ENCODE measurements at regions not wholly inside any gene's neighbourhood (a gene's known extent, or its start where the extent isn't known, plus 50 kb on each side); places are given as distances from the start of the nearest gene placed in this dataset.

DNA sequence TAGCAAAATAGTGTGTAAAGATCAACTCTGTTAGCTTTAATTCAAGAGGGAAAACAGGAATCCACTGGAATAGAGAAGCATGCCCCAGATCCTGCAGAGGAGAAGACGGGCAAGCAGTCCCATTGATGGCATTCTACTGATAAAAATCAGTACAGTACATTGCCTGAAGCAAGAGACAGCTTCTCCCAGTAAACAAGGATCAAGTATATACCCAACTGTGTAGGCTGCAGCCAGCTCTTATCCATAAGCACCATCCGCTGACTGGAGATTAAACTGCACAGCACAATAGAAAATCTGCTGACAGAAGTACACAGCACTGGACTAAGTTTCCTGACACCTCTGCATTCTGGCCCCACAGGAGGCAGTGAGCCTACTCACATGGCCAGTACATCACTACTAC lies 110.1 kb downstream of the COX18 start:
- TF ChIP-seq ZFX (IDR thresholded peaks at IDR 0.05) (no peak), CTCF (conservative IDR thresholded peaks at IDR 0.05) (no peak; the same call in 1 of the 2 replicates)
- no peak overlapping the region for H3K27ac ChIP-seq

- no peak for TF ChIP-seq ZFX (IDR thresholded peaks at IDR 0.05)
- no peak for TF ChIP-seq CTCF (conservative IDR thresholded peaks at IDR 0.05)
- no peak overlapping the region for H3K27ac ChIP-seq
Measured at GRCh38 chr4:72954811-72955210, 114.7 kb downstream of the COX18 start.

GRCh38 chr4:72953571-72953970 lies 115.9 kb downstream of the COX18 start:
- TF ChIP-seq ZFX (IDR thresholded peaks at IDR 0.05) (no peak), CTCF (conservative IDR thresholded peaks at IDR 0.05) (no peak)
- H3K27ac ChIP-seq, result no peak overlapping the region

DNA sequence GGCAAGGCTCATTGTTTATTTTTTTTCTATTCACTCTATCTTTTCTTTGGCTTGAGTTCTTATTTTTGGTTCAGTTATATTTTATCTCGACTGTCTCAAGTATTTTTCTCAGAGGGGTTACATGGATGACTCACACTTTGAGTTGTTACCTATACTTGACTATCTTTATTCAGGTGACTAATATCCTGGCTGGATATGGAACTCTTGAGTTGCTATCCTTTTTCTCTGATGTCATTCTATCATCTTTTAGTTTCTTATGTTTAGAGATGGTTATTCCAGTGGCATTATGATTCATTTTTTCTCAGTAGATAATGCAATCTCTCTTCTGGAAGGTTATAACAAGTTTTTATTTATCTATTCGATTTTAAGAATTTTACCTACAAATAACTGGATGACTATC lies 117.9 kb downstream of the COX18 start:
- no peak overlapping the region for H3K27ac ChIP-seq

GRCh38 chr4:72951147-72951546 lies 118.4 kb downstream of the COX18 start:
- H3K27ac ChIP-seq, result no peak overlapping the region
- TF ChIP-seq ZFX (IDR thresholded peaks at IDR 0.05) (no peak), CTCF (conservative IDR thresholded peaks at IDR 0.05) (peak; percentile 30)

More for the DNA sequence above, 117.9 kb downstream of the COX18 start:
- TF ChIP-seq CTCF (conservative IDR thresholded peaks at IDR 0.05) (no peak), ZFX (IDR thresholded peaks at IDR 0.05) (no peak)

DNA sequence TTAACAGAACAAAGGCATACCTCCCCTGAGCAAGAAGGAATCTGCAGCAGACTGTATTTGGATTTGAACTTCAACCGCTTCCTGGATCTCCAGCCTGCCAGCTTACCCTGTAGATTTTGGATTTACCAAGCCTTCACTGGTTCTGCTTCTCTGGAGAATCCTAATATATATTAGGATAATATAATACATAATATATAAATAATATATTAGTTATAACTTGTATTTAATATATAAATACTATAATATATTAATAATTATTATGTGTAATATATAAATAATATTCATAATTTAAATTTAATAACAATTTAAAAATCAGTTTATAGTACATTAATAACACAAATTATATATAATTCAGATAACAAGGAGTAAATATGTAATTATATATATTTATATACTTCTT lies 121.4 kb downstream of the COX18 start:
- no peak overlapping the region for H3K27ac ChIP-seq
- no peak for TF ChIP-seq ZFX (IDR thresholded peaks at IDR 0.05)
- TF ChIP-seq CTCF (conservative IDR thresholded peaks at IDR 0.05), result no peak

DNA sequence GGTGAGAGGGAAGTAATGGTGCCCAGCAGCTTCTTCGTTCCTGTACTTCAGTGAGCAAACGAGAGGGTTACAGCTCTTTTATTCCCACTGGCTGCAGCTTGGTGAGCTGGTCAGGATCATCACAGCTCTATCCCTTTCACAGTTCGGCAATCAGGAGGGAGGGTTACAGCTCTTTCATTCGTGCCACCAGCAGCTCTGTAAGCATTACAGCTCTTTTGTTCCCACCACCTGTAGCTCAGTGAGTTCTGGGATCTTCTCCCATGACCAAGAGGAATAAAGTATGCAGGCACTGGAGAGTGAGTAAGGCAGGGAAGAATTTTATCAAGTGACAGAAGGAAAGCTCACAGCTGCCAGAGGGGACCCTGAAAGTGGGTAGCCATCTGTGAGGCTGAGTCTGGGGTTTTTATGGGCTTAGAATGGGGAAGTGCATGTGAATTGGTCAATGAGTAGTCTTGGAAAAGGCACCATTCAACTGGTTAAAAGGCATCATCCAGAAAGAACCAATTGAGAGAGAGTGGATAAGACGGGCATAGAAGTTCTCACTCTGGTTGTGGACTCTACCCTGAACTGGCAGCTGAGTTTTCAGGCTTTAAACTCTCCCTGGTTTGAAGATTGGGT lies 123.7 kb downstream of the COX18 start:
- H3K27ac ChIP-seq, result no peak overlapping the region
- TF ChIP-seq ZFX (IDR thresholded peaks at IDR 0.05) (no peak), CTCF (conservative IDR thresholded peaks at IDR 0.05) (no peak)
